ENCODE measurements at regions not wholly inside any gene's neighbourhood (a gene's known extent, or its start where the extent isn't known, plus 50 kb on each side); places are given as distances from the start of the nearest gene placed in this dataset.

DNA sequence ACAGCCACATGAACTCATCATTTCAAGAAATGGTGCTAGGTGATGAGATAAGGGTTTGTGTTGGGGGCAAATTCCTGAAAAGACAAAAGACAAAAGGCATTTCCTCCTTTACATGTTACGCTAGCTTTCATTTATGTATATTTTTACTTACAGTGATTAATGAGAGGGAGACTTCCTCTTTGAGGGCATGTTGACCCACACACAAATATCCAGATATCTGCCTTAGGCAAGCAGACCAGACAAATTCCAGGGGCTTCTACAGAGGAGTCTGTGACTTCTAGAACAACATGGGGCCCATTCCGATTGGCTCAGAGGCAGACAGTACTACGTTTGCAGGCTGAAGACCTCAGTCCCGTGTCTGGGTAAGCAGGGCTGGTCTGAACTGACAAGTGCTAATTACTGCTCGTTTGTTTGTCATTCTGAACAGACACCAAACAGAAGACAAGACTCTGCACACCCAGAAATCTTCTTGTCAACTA, 74.8 kb upstream of the ST6GAL2 start:
- no peaks in the 10 kb centered on the region for H3K79me2 ChIP-seq (ENCODE audit: insufficient read depth, low read length)
- H3K4me1 ChIP-seq (ENCODE audit: insufficient read depth, low read length): no peaks in the 10 kb centered on the region
- no peaks in the 10 kb centered on the region for H4K20me1 ChIP-seq (ENCODE audit: insufficient read depth, low read length)
- no peak overlapping the region for H3K4me3 ChIP-seq (ENCODE audit: low read depth in 1 of 2, low read length in 2 of 2)
- no peaks in the 10 kb centered on the region for H3K27me3 ChIP-seq (ENCODE audit: insufficient read depth, low read length, poor library complexity)
- H2AFZ ChIP-seq (ENCODE audit: low read depth, low read length): no peak overlapping the region
- H3K9ac ChIP-seq (ENCODE audit: low read depth, low read length): no peak overlapping the region
- ATAC-seq (ENCODE audit: insufficient read depth, low read depth) (no peak), DNase-seq (no peak)
- no peak overlapping the region for H3K4me2 ChIP-seq (ENCODE audit: insufficient read depth, low read length)
- H3K36me3 ChIP-seq (ENCODE audit: insufficient read depth, low read length): no peaks in the 10 kb centered on the region
- no peaks in the 10 kb centered on the region for H3K9me3 ChIP-seq (ENCODE audit: insufficient read depth, low read length, severe bottlenecking)
- no peak overlapping the region for H3K27ac ChIP-seq (ENCODE audit: low read length)
- TF ChIP-seq EZH2 (IDR thresholded peaks at IDR 0.05; ENCODE audit: borderline replicate concordance, low read depth, low read length, severe bottlenecking): no peak
- TF ChIP-seq, protein P1, sequence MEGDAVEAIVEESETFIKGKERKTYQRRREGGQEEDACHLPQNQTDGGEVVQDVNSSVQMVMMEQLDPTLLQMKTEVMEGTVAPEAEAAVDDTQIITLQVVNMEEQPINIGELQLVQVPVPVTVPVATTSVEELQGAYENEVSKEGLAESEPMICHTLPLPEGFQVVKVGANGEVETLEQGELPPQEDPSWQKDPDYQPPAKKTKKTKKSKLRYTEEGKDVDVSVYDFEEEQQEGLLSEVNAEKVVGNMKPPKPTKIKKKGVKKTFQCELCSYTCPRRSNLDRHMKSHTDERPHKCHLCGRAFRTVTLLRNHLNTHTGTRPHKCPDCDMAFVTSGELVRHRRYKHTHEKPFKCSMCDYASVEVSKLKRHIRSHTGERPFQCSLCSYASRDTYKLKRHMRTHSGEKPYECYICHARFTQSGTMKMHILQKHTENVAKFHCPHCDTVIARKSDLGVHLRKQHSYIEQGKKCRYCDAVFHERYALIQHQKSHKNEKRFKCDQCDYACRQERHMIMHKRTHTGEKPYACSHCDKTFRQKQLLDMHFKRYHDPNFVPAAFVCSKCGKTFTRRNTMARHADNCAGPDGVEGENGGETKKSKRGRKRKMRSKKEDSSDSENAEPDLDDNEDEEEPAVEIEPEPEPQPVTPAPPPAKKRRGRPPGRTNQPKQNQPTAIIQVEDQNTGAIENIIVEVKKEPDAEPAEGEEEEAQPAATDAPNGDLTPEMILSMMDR (IDR thresholded peaks at IDR 0.05; ENCODE audit: borderline replicate concordance, extremely low read depth, low read length, poor library complexity, severe bottlenecking): no peak

DNA sequence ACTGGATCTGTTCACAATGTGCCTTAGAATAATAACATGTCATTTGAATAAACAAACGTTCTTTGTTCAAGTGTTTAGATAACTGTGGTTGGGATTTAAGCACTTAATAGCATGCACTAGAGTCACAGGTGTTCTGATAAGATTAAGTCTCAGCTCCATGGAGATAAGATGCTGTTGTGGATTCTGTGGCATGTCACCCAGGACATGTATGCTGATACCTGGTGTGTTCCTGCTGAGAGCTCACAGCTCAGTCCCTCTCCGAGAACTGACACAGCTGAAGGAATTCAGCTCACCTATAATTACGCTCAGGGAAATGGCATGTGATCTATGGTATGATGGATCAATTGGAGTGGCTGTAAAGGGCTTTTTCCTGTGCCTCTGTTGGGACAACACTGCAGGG, 75.4 kb upstream of the ST6GAL2 start:
- no peak overlapping the region for H2AFZ ChIP-seq (ENCODE audit: low read depth, low read length)
- no peaks in the 10 kb centered on the region for H3K79me2 ChIP-seq (ENCODE audit: insufficient read depth, low read length)
- no peak overlapping the region for H3K4me2 ChIP-seq (ENCODE audit: insufficient read depth, low read length)
- no peaks in the 10 kb centered on the region for H3K4me1 ChIP-seq (ENCODE audit: insufficient read depth, low read length)
- H3K9me3 ChIP-seq (ENCODE audit: insufficient read depth, low read length, severe bottlenecking): no peaks in the 10 kb centered on the region
- ATAC-seq (ENCODE audit: insufficient read depth, low read depth) (no peak), DNase-seq (no peak)
- H3K9ac ChIP-seq (ENCODE audit: low read depth, low read length): no peak overlapping the region
- TF ChIP-seq EZH2 (IDR thresholded peaks at IDR 0.05; ENCODE audit: borderline replicate concordance, low read depth, low read length, severe bottlenecking): no peak
- TF ChIP-seq, protein P1 (IDR thresholded peaks at IDR 0.05; ENCODE audit: borderline replicate concordance, extremely low read depth, low read length, poor library complexity, severe bottlenecking): no peak
- no peaks in the 10 kb centered on the region for H4K20me1 ChIP-seq (ENCODE audit: insufficient read depth, low read length)
- no peaks in the 10 kb centered on the region for H3K27me3 ChIP-seq (ENCODE audit: insufficient read depth, low read length, poor library complexity)
- H3K27ac ChIP-seq (ENCODE audit: low read length): no peak overlapping the region
- no peaks in the 10 kb centered on the region for H3K36me3 ChIP-seq (ENCODE audit: insufficient read depth, low read length)
- H3K4me3 ChIP-seq (ENCODE audit: low read depth in 1 of 2, low read length in 2 of 2): no peak overlapping the region

DNA sequence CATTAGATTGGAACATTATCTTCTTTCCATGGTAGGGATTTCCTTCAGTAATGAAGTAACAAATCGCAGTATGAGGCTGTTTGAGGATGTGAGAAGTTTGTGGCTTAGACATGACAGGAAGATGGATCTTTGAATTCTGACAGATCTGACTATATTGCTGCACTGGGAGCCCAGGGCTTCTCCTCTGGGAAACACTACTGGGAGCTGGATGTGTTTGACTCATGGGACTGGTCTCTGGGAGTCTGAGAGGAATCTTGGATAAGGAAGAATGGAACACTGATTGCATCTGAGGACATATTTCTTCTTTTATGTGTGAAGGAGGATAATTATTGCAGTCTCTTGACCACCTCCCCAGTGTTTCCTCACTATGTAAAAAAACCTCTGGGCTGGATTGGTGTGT, 77.2 kb upstream of the ST6GAL2 start:
- Histone ChIP-seq H3K27ac (ENCODE audit: low read length) (no peak overlapping the region), H3K4me2 (ENCODE audit: insufficient read depth, low read length) (no peak overlapping the region), H3K27me3 (ENCODE audit: insufficient read depth, low read length, poor library complexity) (no peaks in the 10 kb centered on the region), H3K9ac (ENCODE audit: low read depth, low read length) (no peak overlapping the region), H3K36me3 (ENCODE audit: insufficient read depth, low read length) (no peaks in the 10 kb centered on the region), H4K20me1 (ENCODE audit: insufficient read depth, low read length) (no peaks in the 10 kb centered on the region), H3K79me2 (ENCODE audit: insufficient read depth, low read length) (no peaks in the 10 kb centered on the region), H3K4me3 (ENCODE audit: low read depth in 1 of 2, low read length in 2 of 2) (no peak overlapping the region), H3K9me3 (ENCODE audit: insufficient read depth, low read length, severe bottlenecking) (no peaks in the 10 kb centered on the region), H2AFZ (ENCODE audit: low read depth, low read length) (no peak overlapping the region), H3K4me1 (ENCODE audit: insufficient read depth, low read length) (no peaks in the 10 kb centered on the region)
- DNase-seq (no peak), ATAC-seq (ENCODE audit: insufficient read depth, low read depth) (no peak)
- TF ChIP-seq, protein P1 (IDR thresholded peaks at IDR 0.05; ENCODE audit: borderline replicate concordance, extremely low read depth, low read length, poor library complexity, severe bottlenecking): no peak
- no peak for TF ChIP-seq EZH2 (IDR thresholded peaks at IDR 0.05; ENCODE audit: borderline replicate concordance, low read depth, low read length, severe bottlenecking)

DNA sequence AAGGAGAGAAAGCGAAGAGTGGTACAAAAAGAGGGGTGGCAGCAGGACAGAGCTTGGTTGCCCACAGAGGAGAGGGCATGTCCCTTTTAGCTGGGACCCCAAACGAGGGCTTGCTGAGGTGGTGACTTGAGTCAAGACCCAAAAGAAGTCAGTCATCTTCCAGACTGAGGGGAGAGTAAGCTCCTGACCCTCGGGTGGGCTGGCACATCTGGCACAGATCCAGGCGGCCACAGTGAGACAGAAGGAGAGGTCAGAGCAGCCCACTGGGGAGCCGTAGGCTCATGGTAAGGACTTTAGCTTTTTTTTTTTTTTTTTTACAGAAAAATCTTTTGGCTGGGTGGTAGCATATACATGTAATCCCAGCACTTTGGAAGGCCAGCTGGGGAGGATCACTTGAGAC, 77.9 kb upstream of the ST6GAL2 start:
- Histone ChIP-seq H2AFZ (ENCODE audit: low read depth, low read length) (no peak overlapping the region), H4K20me1 (ENCODE audit: insufficient read depth, low read length) (no peaks in the 10 kb centered on the region), H3K27ac (ENCODE audit: low read length) (no peak overlapping the region), H3K4me1 (ENCODE audit: insufficient read depth, low read length) (no peaks in the 10 kb centered on the region), H3K4me2 (ENCODE audit: insufficient read depth, low read length) (no peak overlapping the region), H3K4me3 (ENCODE audit: low read depth in 1 of 2, low read length in 2 of 2) (no peak overlapping the region), H3K27me3 (ENCODE audit: insufficient read depth, low read length, poor library complexity) (no peaks in the 10 kb centered on the region), H3K9ac (ENCODE audit: low read depth, low read length) (no peak overlapping the region), H3K79me2 (ENCODE audit: insufficient read depth, low read length) (no peaks in the 10 kb centered on the region), H3K9me3 (ENCODE audit: insufficient read depth, low read length, severe bottlenecking) (no peaks in the 10 kb centered on the region), H3K36me3 (ENCODE audit: insufficient read depth, low read length) (no peaks in the 10 kb centered on the region)
- TF ChIP-seq, protein P1 (IDR thresholded peaks at IDR 0.05; ENCODE audit: borderline replicate concordance, extremely low read depth, low read length, poor library complexity, severe bottlenecking): no peak
- TF ChIP-seq EZH2 (IDR thresholded peaks at IDR 0.05; ENCODE audit: borderline replicate concordance, low read depth, low read length, severe bottlenecking): no peak
- ATAC-seq (ENCODE audit: insufficient read depth, low read depth): no peak
- no peak for DNase-seq
